ENCODE measurements at regions not wholly inside any gene's neighbourhood (a gene's known extent, or its start where the extent isn't known, plus 50 kb on each side); places are given as distances from the start of the nearest gene placed in this dataset.

DNA sequence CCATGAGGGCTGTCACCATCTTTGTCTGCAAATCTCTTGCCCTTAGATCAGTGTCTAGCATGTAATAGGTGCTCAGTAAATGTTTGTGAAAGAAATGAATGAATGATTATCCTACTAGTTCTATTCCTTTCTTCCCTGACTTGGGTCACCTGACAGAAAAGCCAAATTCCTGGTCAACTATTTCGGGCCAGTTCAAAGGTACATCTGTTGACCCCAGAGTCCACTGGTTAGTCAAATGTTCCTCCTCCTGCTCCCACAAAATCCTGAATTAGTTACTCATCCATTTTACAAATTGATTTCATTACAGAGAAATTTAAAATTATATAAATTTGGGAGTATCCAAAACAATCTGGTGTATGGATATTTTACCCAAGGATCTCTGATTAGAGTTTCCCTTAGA lies 124.7 kb upstream of the NAV2 start:
- ChIA-PET POLR2A (ENCODE audit: low non-redundant PET) (no interaction called here), CTCF (no interaction called here)
- intact Hi-C loops (cut with micrococcal nuclease; ENCODE audit: unreplicated experiment) = no loop called here
- Histone ChIP-seq H3K36me3 (ENCODE audit: insufficient read depth, low read length, poor library complexity, severe bottlenecking) (no peaks in the 10 kb centered on the region), H3K9me3 (ENCODE audit: low read depth, low read length, poor library complexity, severe bottlenecking) (no peaks in the 10 kb centered on the region), H3K4me1 (ENCODE audit: insufficient read depth, low read length, poor library complexity, severe bottlenecking) (no peaks in the 10 kb centered on the region), H3K27ac (ENCODE audit: low read depth, low read length, poor library complexity, severe bottlenecking) (no peak overlapping the region), H3K27me3 (replicated peaks; ENCODE audit: insufficient read depth, low read depth, low read length, poor library complexity) (no peaks in the 10 kb centered on the region), H3K4me3 (ENCODE audit: low read depth, low read length, poor library complexity, severe bottlenecking) (no peak overlapping the region)
- no peak for DNase-seq (ENCODE audit: low spot score)
- BruUV-seq (replicated peaks) = no TSS peak
- no peak for TF ChIP-seq EZH2 (IDR thresholded peaks at IDR 0.05; ENCODE audit: borderline replicate concordance, low read depth, low read length, poor library complexity, severe bottlenecking)
- TF ChIP-seq, protein P1, sequence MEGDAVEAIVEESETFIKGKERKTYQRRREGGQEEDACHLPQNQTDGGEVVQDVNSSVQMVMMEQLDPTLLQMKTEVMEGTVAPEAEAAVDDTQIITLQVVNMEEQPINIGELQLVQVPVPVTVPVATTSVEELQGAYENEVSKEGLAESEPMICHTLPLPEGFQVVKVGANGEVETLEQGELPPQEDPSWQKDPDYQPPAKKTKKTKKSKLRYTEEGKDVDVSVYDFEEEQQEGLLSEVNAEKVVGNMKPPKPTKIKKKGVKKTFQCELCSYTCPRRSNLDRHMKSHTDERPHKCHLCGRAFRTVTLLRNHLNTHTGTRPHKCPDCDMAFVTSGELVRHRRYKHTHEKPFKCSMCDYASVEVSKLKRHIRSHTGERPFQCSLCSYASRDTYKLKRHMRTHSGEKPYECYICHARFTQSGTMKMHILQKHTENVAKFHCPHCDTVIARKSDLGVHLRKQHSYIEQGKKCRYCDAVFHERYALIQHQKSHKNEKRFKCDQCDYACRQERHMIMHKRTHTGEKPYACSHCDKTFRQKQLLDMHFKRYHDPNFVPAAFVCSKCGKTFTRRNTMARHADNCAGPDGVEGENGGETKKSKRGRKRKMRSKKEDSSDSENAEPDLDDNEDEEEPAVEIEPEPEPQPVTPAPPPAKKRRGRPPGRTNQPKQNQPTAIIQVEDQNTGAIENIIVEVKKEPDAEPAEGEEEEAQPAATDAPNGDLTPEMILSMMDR (conservative IDR thresholded peaks at IDR 0.05; ENCODE audit: low read depth, low read length) = no peak

DNA sequence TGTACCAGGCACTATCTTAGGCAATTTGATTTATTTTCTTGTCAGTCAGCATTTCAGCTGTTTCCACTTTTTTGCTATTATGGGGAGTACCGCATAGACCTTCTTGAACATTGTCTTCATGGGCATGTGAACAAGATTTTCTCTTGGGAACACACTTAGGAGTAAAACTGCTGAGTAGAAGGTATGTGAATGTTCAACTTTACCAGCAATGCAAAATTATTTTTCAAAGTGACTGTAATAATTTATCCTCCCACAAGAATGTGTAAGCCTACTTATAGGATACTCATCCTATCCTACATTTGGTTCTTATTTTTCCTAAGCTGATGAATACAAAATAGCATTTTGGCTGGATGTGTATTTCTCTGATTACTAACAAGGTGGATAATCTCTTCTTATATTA lies 132.0 kb upstream of the NAV2 start:
- H3K4me3 ChIP-seq (ENCODE audit: low read depth, low read length, poor library complexity, severe bottlenecking) = no peak overlapping the region
- CTCF ChIA-PET = no interaction called here
- POLR2A ChIA-PET (ENCODE audit: low non-redundant PET) = no interaction called here
- no peak overlapping the region for H3K27ac ChIP-seq (ENCODE audit: low read depth, low read length, poor library complexity, severe bottlenecking)
- no peak for TF ChIP-seq EZH2 (IDR thresholded peaks at IDR 0.05; ENCODE audit: borderline replicate concordance, low read depth, low read length, poor library complexity, severe bottlenecking)
- TF ChIP-seq, protein P1 (conservative IDR thresholded peaks at IDR 0.05; ENCODE audit: low read depth, low read length) = no peak
- DNase-seq (ENCODE audit: low spot score) = no peak
- no peaks in the 10 kb centered on the region for H3K36me3 ChIP-seq (ENCODE audit: insufficient read depth, low read length, poor library complexity, severe bottlenecking)
- no peaks in the 10 kb centered on the region for H3K9me3 ChIP-seq (ENCODE audit: low read depth, low read length, poor library complexity, severe bottlenecking)
- no TSS peak for BruUV-seq (replicated peaks)
- H3K27me3 ChIP-seq (replicated peaks; ENCODE audit: insufficient read depth, low read depth, low read length, poor library complexity) = no peaks in the 10 kb centered on the region
- H3K4me1 ChIP-seq (ENCODE audit: insufficient read depth, low read length, poor library complexity, severe bottlenecking) = no peaks in the 10 kb centered on the region
- intact Hi-C loops (cut with micrococcal nuclease; ENCODE audit: unreplicated experiment) = no loop called here

- Histone ChIP-seq H3K4me1 (ENCODE audit: insufficient read depth, low read length, poor library complexity, severe bottlenecking) (no peaks in the 10 kb centered on the region), H3K27ac (ENCODE audit: low read depth, low read length, poor library complexity, severe bottlenecking) (no peak overlapping the region), H3K36me3 (ENCODE audit: insufficient read depth, low read length, poor library complexity, severe bottlenecking) (no peaks in the 10 kb centered on the region), H3K9me3 (ENCODE audit: low read depth, low read length, poor library complexity, severe bottlenecking) (no peaks in the 10 kb centered on the region), H3K4me3 (ENCODE audit: low read depth, low read length, poor library complexity, severe bottlenecking) (no peak overlapping the region), H3K27me3 (replicated peaks; ENCODE audit: insufficient read depth, low read depth, low read length, poor library complexity) (no peaks in the 10 kb centered on the region)
- POLR2A ChIA-PET (ENCODE audit: low non-redundant PET) = no interaction called here
- intact Hi-C loops (cut with micrococcal nuclease; ENCODE audit: unreplicated experiment) = no loop called here
- TF ChIP-seq EZH2 (IDR thresholded peaks at IDR 0.05; ENCODE audit: borderline replicate concordance, low read depth, low read length, poor library complexity, severe bottlenecking) = no peak
- TF ChIP-seq, protein P1 (conservative IDR thresholded peaks at IDR 0.05; ENCODE audit: low read depth, low read length) = no peak
- CTCF ChIA-PET = no interaction called here
- DNase-seq (ENCODE audit: low spot score) = no peak
- BruUV-seq (replicated peaks) = no TSS peak
Measured at GRCh38 chr11:19579957-19580356, 132.7 kb upstream of the NAV2 start.

All from A673 (cell line).